ENCODE measurements at regions not wholly inside any gene's neighbourhood (a gene's known extent, or its start where the extent isn't known, plus 50 kb on each side); places are given as distances from the start of the nearest gene placed in this dataset.

DNA sequence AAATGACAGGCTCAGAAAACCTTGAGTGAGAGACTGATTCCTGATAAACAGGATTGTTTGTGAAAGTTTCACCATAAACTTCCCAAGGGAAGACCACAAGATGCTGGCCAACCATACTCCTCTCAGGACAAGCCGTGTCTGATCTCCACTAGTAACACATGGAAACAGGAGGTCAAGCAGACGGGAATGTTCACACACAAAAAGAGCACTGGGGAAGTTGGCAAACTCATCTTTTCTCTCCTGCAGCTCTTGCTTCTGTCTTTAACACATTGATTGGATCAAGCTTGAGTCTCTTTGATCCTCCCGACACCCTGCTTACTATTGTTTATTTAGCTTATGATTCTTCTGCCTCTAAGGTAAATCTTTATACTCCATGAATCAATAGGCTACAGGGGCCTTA, 713.5 kb downstream of the PDCD6IP start:
- TF ChIP-seq RAD21 (conservative IDR thresholded peaks at IDR 0.05) (no peak), MXI1 (conservative IDR thresholded peaks at IDR 0.05; ENCODE audit: poor library complexity, severe bottlenecking) (no peak)
- TF ChIP-seq, protein P1, sequence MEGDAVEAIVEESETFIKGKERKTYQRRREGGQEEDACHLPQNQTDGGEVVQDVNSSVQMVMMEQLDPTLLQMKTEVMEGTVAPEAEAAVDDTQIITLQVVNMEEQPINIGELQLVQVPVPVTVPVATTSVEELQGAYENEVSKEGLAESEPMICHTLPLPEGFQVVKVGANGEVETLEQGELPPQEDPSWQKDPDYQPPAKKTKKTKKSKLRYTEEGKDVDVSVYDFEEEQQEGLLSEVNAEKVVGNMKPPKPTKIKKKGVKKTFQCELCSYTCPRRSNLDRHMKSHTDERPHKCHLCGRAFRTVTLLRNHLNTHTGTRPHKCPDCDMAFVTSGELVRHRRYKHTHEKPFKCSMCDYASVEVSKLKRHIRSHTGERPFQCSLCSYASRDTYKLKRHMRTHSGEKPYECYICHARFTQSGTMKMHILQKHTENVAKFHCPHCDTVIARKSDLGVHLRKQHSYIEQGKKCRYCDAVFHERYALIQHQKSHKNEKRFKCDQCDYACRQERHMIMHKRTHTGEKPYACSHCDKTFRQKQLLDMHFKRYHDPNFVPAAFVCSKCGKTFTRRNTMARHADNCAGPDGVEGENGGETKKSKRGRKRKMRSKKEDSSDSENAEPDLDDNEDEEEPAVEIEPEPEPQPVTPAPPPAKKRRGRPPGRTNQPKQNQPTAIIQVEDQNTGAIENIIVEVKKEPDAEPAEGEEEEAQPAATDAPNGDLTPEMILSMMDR (IDR thresholded peaks at IDR 0.05; ENCODE audit: poor library complexity, severe bottlenecking), result no peak

All from neural cell (in vitro differentiated cells).